GM12872 (cell line): ENCODE measurements at regions not wholly inside any gene's neighbourhood (a gene's known extent, or its start where the extent isn't known, plus 50 kb on each side); places are given as distances from the start of the nearest gene placed in this dataset.

ENCODE experiments used
- CTCF ChIP-seq: IDR thresholded peaks from 3 replicates; pipeline ENCODE4 v1.5.1; 2011; ENCODE audit warnings: low read depth, mild to moderate bottlenecking, low read length, moderate library complexity; ENCODE audit not compliant: insufficient read depth

- no peak; the same call in 2 of the 3 replicates for TF ChIP-seq CTCF
Measured at GRCh38 chr20:56817780-56818675, 188.9 kb downstream of the TFAP2C start.

- TF ChIP-seq CTCF = no peak
Measured at GRCh38 chr20:56820984-56821383, 191.9 kb downstream of the TFAP2C start.

GRCh38 chr20:56826306-56826704 is 197.2 kb downstream of the TFAP2C start:
- TF ChIP-seq CTCF = no peak

- TF ChIP-seq CTCF = no peak
Measured at GRCh38 chr20:56826705-56827665, 197.9 kb downstream of the TFAP2C start.

- no peak for TF ChIP-seq CTCF
Measured at GRCh38 chr20:56827763-56828162, 198.7 kb downstream of the TFAP2C start.

GRCh38 chr20:56828402-56828801 is 199.3 kb downstream of the TFAP2C start:
- TF ChIP-seq CTCF = no peak

- TF ChIP-seq CTCF = no peak
Measured at GRCh38 chr20:56829788-56830385, 200.8 kb downstream of the TFAP2C start.
